B cell (primary cell): ENCODE measurements at regions not wholly inside any gene's neighbourhood (a gene's known extent, or its start where the extent isn't known, plus 50 kb on each side); places are given as distances from the start of the nearest gene placed in this dataset.

Source experiments
- ATAC-seq: fragments of 200-7000 bp; cut with Tn5 transposase; one replicate; pipeline ENCODE4 v1.10.0; 2021; ENCODE audit warnings: low read depth, mild to moderate bottlenecking, moderate number of reproducible peaks, moderate library complexity
- CTCF ChIA-PET: fragments of 350-600 bp; sonication (Branson Sonifier 250); formaldehyde crosslinking; loops from one replicate; lab custom pipeline; 2021; ENCODE audit warnings: antibody characterized with exemption, inconsistent platforms; lab: Charles Lee
- POLR2A ChIA-PET: fragments of 350-600 bp; sonication (Branson Sonifier 250); formaldehyde crosslinking; loops from one replicate; lab custom pipeline; 2021; ENCODE audit warnings: antibody characterized with exemption; lab: Charles Lee
- DNase-seq: peaks from one replicate; pipeline ENCODE4 v3.0.0; 2013
- H2AFZ ChIP-seq: 2 replicates; pipeline ENCODE4 v1.6.1; 2012; ENCODE audit warnings: mild to moderate bottlenecking, low read depth, low read length; ENCODE audit not compliant: insufficient read depth, poor library complexity, severe bottlenecking
- H3K27ac ChIP-seq, 2 donors: 1 replicate in 1 of 2; 2 replicates in 1 of 2; pipeline ENCODE4 v1.5.1; 2012 to 2013; ENCODE audit warnings: low read length in 2 of 2, mild to moderate bottlenecking in 2 of 2, moderate library complexity in 1 of 2
- H3K27me3 ChIP-seq, 4 experiments: fragments of 200-600 bp in 1 of 4; sonication (generic) in 1 of 4; replicated peaks in 1 of 4; 1 replicate in 2 of 4; 2 replicates in 2 of 4; pipeline versions ENCODE4 v1.6.1 to v1.7.0; 2013 to 2016; ENCODE audit warnings: low read length in 3 of 4, mild to moderate bottlenecking in 2 of 4, mixed read lengths in 1 of 4, moderate library complexity in 1 of 4; ENCODE audit not compliant: insufficient read depth in 4 of 4, control insufficient read depth in 3 of 4; ENCODE audit errors: control extremely low read depth in 1 of 4
- H3K36me3 ChIP-seq, 2 experiments: replicated peaks in 1 of 2; 1 replicate in 1 of 2; 2 replicates in 1 of 2; pipeline versions ENCODE4 v1.6.1 to v1.7.1; 2013; ENCODE audit warnings: low read length in 1 of 2; ENCODE audit not compliant: insufficient read depth in 2 of 2, control insufficient read depth in 1 of 2; ENCODE audit errors: control extremely low read depth in 1 of 2, extremely low read depth in 1 of 2
- H3K4me1 ChIP-seq, 2 donors: fragments of 200-600 bp in 1 of 2; sonication (generic) in 1 of 2; 1 replicate in 1 of 2; 2 replicates in 1 of 2; pipeline versions ENCODE4 v1.5.1 to v1.6.1; 2013 to 2017; ENCODE audit warnings: low read length in 2 of 2; ENCODE audit not compliant: control insufficient read depth in 2 of 2, insufficient read depth in 2 of 2
- H3K4me2 ChIP-seq: replicated peaks from 2 replicates; pipeline ENCODE3; 2012; ENCODE audit warnings: mild to moderate bottlenecking, low read depth, low read length; ENCODE audit not compliant: poor library complexity, severe bottlenecking
- H3K4me3 ChIP-seq, 5 experiments: fragments of 200-600 bp in 1 of 5; sonication (generic) in 1 of 5; 1 replicate in 3 of 5; 2 replicates in 2 of 5; pipeline versions ENCODE4 v1.5.1 to v1.7.0; 2011 to 2016; ENCODE audit warnings: low read length in 4 of 5, mild to moderate bottlenecking in 4 of 5, low read depth in 2 of 5, control low read depth in 1 of 5, moderate library complexity in 1 of 5; ENCODE audit not compliant: insufficient read depth in 1 of 5; ENCODE audit errors: control extremely low read depth in 1 of 5, extremely low read depth in 1 of 5
- H3K79me2 ChIP-seq: fragments of 200-600 bp; sonication (generic); one replicate; pipeline ENCODE4 v1.6.0; 2016; ENCODE audit warnings: low read length; ENCODE audit not compliant: control insufficient read depth, insufficient read depth
- H3K9ac ChIP-seq: fragments of 200-600 bp; sonication (generic); 2 replicates; pipeline ENCODE4 v1.6.1; 2017; ENCODE audit warnings: mild to moderate bottlenecking, low read length, moderate library complexity
- H3K9me3 ChIP-seq, 3 donors: one replicate each; pipeline versions ENCODE4 v1.6.1 to v1.7.1; 2013; ENCODE audit warnings: low read length in 2 of 3; ENCODE audit not compliant: control insufficient read depth in 2 of 3, insufficient read depth in 1 of 3; ENCODE audit errors: control extremely low read depth in 1 of 3
- H4K20me1 ChIP-seq: 2 replicates; pipeline ENCODE4 v1.6.0; 2012; ENCODE audit warnings: mild to moderate bottlenecking, low read length; ENCODE audit not compliant: insufficient read depth, control insufficient read depth, poor library complexity, severe bottlenecking
- H3K27ac Mint-ChIP-seq: one replicate; pipeline ENCODE4 v1.8.0; 2021; ENCODE audit warnings: mixed read lengths
- H3K27me3 Mint-ChIP-seq: one replicate; pipeline ENCODE4 v1.8.0; 2021; ENCODE audit warnings: mixed read lengths
- H3K4me1 Mint-ChIP-seq: one replicate; pipeline ENCODE4 v1.8.0; 2021; ENCODE audit warnings: mixed read lengths
- H3K4me3 Mint-ChIP-seq: one replicate; pipeline ENCODE4 v1.8.0; 2021; ENCODE audit warnings: mixed read lengths
- H3K9me3 Mint-ChIP-seq: one replicate; pipeline ENCODE4 v1.8.0; 2022; ENCODE audit warnings: mixed read lengths; ENCODE audit not compliant: insufficient read depth
- EZH2 ChIP-seq: IDR thresholded peaks from 2 replicates; pipeline ENCODE4 v1.6.1; 2012; ENCODE audit warnings: borderline replicate concordance, low read depth, mild to moderate bottlenecking, moderate library complexity, low read length; ENCODE audit not compliant: insufficient read depth, poor library complexity, severe bottlenecking
- WGBS: methylation state at CpG from one replicate; pipeline ENCODE4 v1.1.5; 2013; ENCODE audit warnings: missing lambda C conversion rate; ENCODE audit not compliant: insufficient coverage; 5-methylcytosine and 5-hydroxymethylcytosine counted together
- intact Hi-C: fragments of 100-400 bp; cut with micrococcal nuclease; formaldehyde crosslinking; loops from one replicate; pipeline ENCODE4 v1.10.0; 2022
- TF ChIP-seq, protein P1 (sequence below): fragments of 200-600 bp; IDR thresholded peaks from one replicate; pipeline ENCODE4 v1.8.0; 2022; ENCODE audit warnings: antibody characterized with exemption, mild to moderate bottlenecking

DNA sequence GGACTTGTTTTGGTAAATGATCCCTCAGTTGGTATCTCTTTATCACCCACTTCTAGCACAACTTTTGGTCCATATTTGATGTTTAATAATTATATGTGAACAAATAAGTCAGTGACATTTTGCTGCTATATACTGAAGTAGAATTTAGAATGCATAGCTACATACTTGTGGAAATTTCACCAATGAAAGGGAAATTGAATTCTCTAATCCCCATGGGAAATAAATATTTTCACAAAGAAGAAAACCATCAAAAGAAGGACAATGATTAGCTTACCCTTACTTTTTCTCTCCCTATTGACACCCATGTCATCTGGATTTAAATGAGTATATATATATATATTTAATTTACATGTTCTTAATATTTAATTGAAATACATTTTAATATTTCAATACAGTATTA lies 94.3 kb upstream of the DAB2 start:
- ChIA-PET POLR2A (no interaction called here), CTCF (no interaction called here)
- Histone ChIP-seq H3K9ac (no peak overlapping the region), H3K27ac (no peak overlapping the region), H3K4me2 (no peak overlapping the region), H3K4me1 (no peaks in the 10 kb centered on the region), H3K79me2 (no peaks in the 10 kb centered on the region), H2AFZ (no peak overlapping the region), H3K4me3 (no peak overlapping the region), H3K9me3 (no peaks in the 10 kb centered on the region), H3K36me3 (no peaks in the 10 kb centered on the region), H3K27me3 (no peaks in the 10 kb centered on the region), H4K20me1 (no peaks in the 10 kb centered on the region)
- H3K27me3 Mint-ChIP-seq: peaks cover 12% of the 10 kb centered on the region
- TF ChIP-seq, protein P1, sequence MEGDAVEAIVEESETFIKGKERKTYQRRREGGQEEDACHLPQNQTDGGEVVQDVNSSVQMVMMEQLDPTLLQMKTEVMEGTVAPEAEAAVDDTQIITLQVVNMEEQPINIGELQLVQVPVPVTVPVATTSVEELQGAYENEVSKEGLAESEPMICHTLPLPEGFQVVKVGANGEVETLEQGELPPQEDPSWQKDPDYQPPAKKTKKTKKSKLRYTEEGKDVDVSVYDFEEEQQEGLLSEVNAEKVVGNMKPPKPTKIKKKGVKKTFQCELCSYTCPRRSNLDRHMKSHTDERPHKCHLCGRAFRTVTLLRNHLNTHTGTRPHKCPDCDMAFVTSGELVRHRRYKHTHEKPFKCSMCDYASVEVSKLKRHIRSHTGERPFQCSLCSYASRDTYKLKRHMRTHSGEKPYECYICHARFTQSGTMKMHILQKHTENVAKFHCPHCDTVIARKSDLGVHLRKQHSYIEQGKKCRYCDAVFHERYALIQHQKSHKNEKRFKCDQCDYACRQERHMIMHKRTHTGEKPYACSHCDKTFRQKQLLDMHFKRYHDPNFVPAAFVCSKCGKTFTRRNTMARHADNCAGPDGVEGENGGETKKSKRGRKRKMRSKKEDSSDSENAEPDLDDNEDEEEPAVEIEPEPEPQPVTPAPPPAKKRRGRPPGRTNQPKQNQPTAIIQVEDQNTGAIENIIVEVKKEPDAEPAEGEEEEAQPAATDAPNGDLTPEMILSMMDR: no peak
- TF ChIP-seq EZH2: no peak
- ATAC-seq (no peak), DNase-seq (no peak)
- intact Hi-C loops: no loop called here
- H3K27ac Mint-ChIP-seq: no peak overlapping the region
- peaks cover 1% of the 10 kb centered on the region for H3K4me1 Mint-ChIP-seq
- H3K4me3 Mint-ChIP-seq: no peak overlapping the region
- H3K9me3 Mint-ChIP-seq: no peaks in the 10 kb centered on the region

DNA sequence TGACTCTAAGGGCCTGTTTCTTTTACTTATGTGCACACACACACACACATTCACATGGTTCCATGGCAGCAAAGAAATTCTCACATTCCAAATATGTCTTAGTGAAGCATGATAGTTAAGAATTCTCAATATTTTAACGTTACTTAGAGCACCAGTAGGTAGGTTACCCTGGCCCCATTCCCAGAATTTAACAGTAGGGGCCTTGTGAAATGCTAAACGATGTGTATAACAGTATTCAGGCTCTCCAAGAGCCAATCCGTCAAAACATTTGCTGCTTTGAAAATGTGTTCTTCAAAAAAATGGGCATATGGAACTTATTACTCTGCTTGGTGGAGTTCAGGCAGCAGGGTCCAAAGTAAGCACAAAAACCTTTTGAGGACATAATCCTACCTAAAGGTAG lies 93.7 kb upstream of the DAB2 start:
- no peak overlapping the region for H3K27ac Mint-ChIP-seq
- intact Hi-C loops: no loop called here
- no peak for DNase-seq
- ATAC-seq: no peak
- Histone ChIP-seq H3K27ac (no peak overlapping the region), H3K4me1 (no peaks in the 10 kb centered on the region), H3K9me3 (no peaks in the 10 kb centered on the region), H3K4me3 (no peak overlapping the region), H3K27me3 (no peaks in the 10 kb centered on the region), H3K4me2 (no peak overlapping the region), H4K20me1 (no peaks in the 10 kb centered on the region), H3K79me2 (no peaks in the 10 kb centered on the region), H3K9ac (no peak overlapping the region), H3K36me3 (no peaks in the 10 kb centered on the region), H2AFZ (no peak overlapping the region)
- peaks cover 1% of the 10 kb centered on the region for H3K4me1 Mint-ChIP-seq
- no peak overlapping the region for H3K4me3 Mint-ChIP-seq
- CTCF ChIA-PET: no interaction called here
- peaks cover 12% of the 10 kb centered on the region for H3K27me3 Mint-ChIP-seq
- no peak for TF ChIP-seq EZH2
- TF ChIP-seq, protein P1: no peak
- WGBS: 80% methylated on average over 1 of the region's 3 CpGs
- POLR2A ChIA-PET: no interaction called here
- H3K9me3 Mint-ChIP-seq: no peaks in the 10 kb centered on the region
